Mesenchymal stem cell (in vitro differentiated cells and primary cell): ENCODE measurements at regions not wholly inside any gene's neighbourhood (a gene's known extent, or its start where the extent isn't known, plus 50 kb on each side); places are given as distances from the start of the nearest gene placed in this dataset.

Source experiments
- DNase-seq: peaks from one replicate; pipeline ENCODE4 v3.0.0-alpha.2; 2013
- H2AFZ ChIP-seq: one replicate; pipeline ENCODE4 v1.6.1; 2013; ENCODE audit warnings: low read depth, mild to moderate bottlenecking, control low read depth, inconsistent platforms, low read length, moderate library complexity
- H2AK5ac ChIP-seq: 2 replicates; pipeline ENCODE4 v1.6.1; 2013; ENCODE audit warnings: low read length, moderate library complexity, mild to moderate bottlenecking, inconsistent platforms; ENCODE audit not compliant: severe bottlenecking
- H2BK120ac ChIP-seq: one replicate; pipeline ENCODE4 v1.6.1; 2013; ENCODE audit warnings: low read depth, mild to moderate bottlenecking, inconsistent platforms, low read length, moderate library complexity
- H2BK12ac ChIP-seq, 2 experiments: one replicate each; pipeline ENCODE4 v1.6.1; 2013; ENCODE audit warnings: inconsistent platforms in 2 of 2, low read length in 2 of 2, mild to moderate bottlenecking in 2 of 2, moderate library complexity in 2 of 2, control low read depth in 1 of 2
- H2BK15ac ChIP-seq: one replicate; pipeline ENCODE4 v1.6.1; 2013; ENCODE audit warnings: mild to moderate bottlenecking, low read depth, inconsistent platforms; ENCODE audit not compliant: poor library complexity, severe bottlenecking
- H2BK5ac ChIP-seq: 2 replicates; pipeline ENCODE4 v1.6.1; 2013; ENCODE audit warnings: low read depth, mild to moderate bottlenecking, low read length, control low read depth, inconsistent platforms; ENCODE audit not compliant: poor library complexity, severe bottlenecking
- H3K14ac ChIP-seq, 2 experiments: one replicate each; pipeline ENCODE4 v1.6.1; 2013; ENCODE audit warnings: inconsistent platforms in 2 of 2, low read length in 2 of 2, control low read depth in 1 of 2, mild to moderate bottlenecking in 1 of 2, moderate library complexity in 1 of 2
- H3K18ac ChIP-seq, 2 experiments: one replicate each; pipeline ENCODE4 v1.6.1; 2013; ENCODE audit warnings: inconsistent platforms in 2 of 2, low read length in 2 of 2, control low read depth in 1 of 2, low read depth in 1 of 2, mild to moderate bottlenecking in 1 of 2
- H3K23ac ChIP-seq, 2 experiments: one replicate each; pipeline ENCODE4 v1.6.1; 2013; ENCODE audit warnings: inconsistent platforms in 2 of 2, low read length in 2 of 2, mild to moderate bottlenecking in 2 of 2, moderate library complexity in 2 of 2, control low read depth in 1 of 2
- H3K27ac ChIP-seq: 2 replicates; pipeline ENCODE4 v1.5.1; 2013; ENCODE audit warnings: mild to moderate bottlenecking, moderate library complexity, low read length, control low read depth, inconsistent platforms; ENCODE audit not compliant: poor library complexity, severe bottlenecking
- H3K27me3 ChIP-seq, 2 experiments: 2 replicates each; pipeline versions ENCODE4 v1.6.1 to v1.7.0; 2013; ENCODE audit warnings: low read length in 2 of 2, mild to moderate bottlenecking in 2 of 2, moderate library complexity in 2 of 2, control low read depth in 1 of 2, inconsistent platforms in 1 of 2; ENCODE audit not compliant: control insufficient read depth in 1 of 2, insufficient read depth in 1 of 2
- H3K36me3 ChIP-seq, 2 experiments: 2 replicates each; pipeline versions ENCODE4 v1.6.1 to v1.7.0; 2013; ENCODE audit warnings: low read length in 2 of 2, control low read depth in 1 of 2, inconsistent platforms in 1 of 2, low read depth in 1 of 2, mild to moderate bottlenecking in 1 of 2; ENCODE audit not compliant: insufficient read depth in 2 of 2, control insufficient read depth in 1 of 2
- H3K4ac ChIP-seq, 2 experiments: one replicate each; pipeline ENCODE4 v1.6.1; 2013; ENCODE audit warnings: inconsistent platforms in 2 of 2, low read length in 2 of 2, mild to moderate bottlenecking in 2 of 2, moderate library complexity in 2 of 2, control low read depth in 1 of 2, low read depth in 1 of 2
- H3K4me1 ChIP-seq: 2 replicates; pipeline ENCODE4 v1.6.1; 2013; ENCODE audit warnings: low read depth, low read length, control low read depth; ENCODE audit not compliant: control insufficient read depth, insufficient read depth
- H3K4me2 ChIP-seq: 2 replicates; pipeline ENCODE4 v1.6.1; 2013; ENCODE audit warnings: low read length, mild to moderate bottlenecking, inconsistent platforms; ENCODE audit not compliant: poor library complexity, severe bottlenecking
- H3K4me3 ChIP-seq, 2 experiments: 2 replicates each; pipeline versions ENCODE4 v1.5.1 to v1.7.0; 2013; ENCODE audit warnings: low read length in 2 of 2, mild to moderate bottlenecking in 2 of 2, control low read depth in 1 of 2, low read depth in 1 of 2; ENCODE audit not compliant: insufficient read depth in 1 of 2
- H3K79me1 ChIP-seq: replicated peaks from 2 replicates; pipeline ENCODE4 v1.6.1; 2013; ENCODE audit warnings: mild to moderate bottlenecking, control low read depth, low read length, inconsistent platforms; ENCODE audit not compliant: poor library complexity, severe bottlenecking
- H3K9ac ChIP-seq: 2 replicates; pipeline ENCODE4 v1.7.0; 2013; ENCODE audit warnings: mild to moderate bottlenecking, low read length, moderate library complexity
- H3K9me3 ChIP-seq: 2 replicates; pipeline ENCODE4 v1.7.0; 2013; ENCODE audit warnings: mild to moderate bottlenecking, low read length; ENCODE audit not compliant: control insufficient read depth
- H4K8ac ChIP-seq: one replicate; pipeline ENCODE4 v1.6.1; 2013; ENCODE audit warnings: inconsistent platforms, mild to moderate bottlenecking, low read length, moderate library complexity
- H4K91ac ChIP-seq: one replicate; pipeline ENCODE4 v1.6.1; 2013; ENCODE audit warnings: mild to moderate bottlenecking, low read length, inconsistent platforms
- WGBS: methylation state at CpG from one replicate; pipeline ENCODE4 v1.1.7; 2013; ENCODE audit warnings: mixed read lengths; 5-methylcytosine and 5-hydroxymethylcytosine counted together

GRCh38 chr6:167684276-167685104 lies 142.2 kb upstream of the AFDN start:
- Histone ChIP-seq H2BK12ac (peak overlapping the region; percentile 61 to 82), H3K79me1 (no peaks in the 10 kb centered on the region), H3K4me3 (no peak overlapping the region), H3K4ac (no peak overlapping the region), H3K18ac (peak overlapping the region in 1 of 2 experiments; percentile 67), H3K27ac (no peak overlapping the region), H3K36me3 (no peaks in the 10 kb centered on the region), H3K14ac (no peak overlapping the region), H3K9ac (no peak overlapping the region), H2AK5ac (no peak overlapping the region), H3K23ac (no peak overlapping the region), H3K4me2 (no peak overlapping the region), H4K91ac (peak overlapping the region; percentile 58), H2AFZ (no peak overlapping the region), H2BK15ac (no peak overlapping the region), H3K4me1 (peaks cover 10% of the 10 kb centered on the region), H3K27me3 (peaks cover 20 to 29% of the 10 kb centered on the region in 2 experiments), H3K9me3 (no peaks in the 10 kb centered on the region), H4K8ac (peak overlapping the region; percentile 39), H2BK5ac (no peak overlapping the region), H2BK120ac (peak overlapping the region; percentile 42)
- 91% methylated on average over 13 of the region's 14 CpGs for WGBS
- DNase-seq, result no peak

GRCh38 chr6:167685654-167686053 lies 141.1 kb upstream of the AFDN start:
- WGBS, result 85% methylated on average over 10 of the region's 10 CpGs
- H3K27ac ChIP-seq, result no peak overlapping the region

GRCh38 chr6:167686204-167686893 lies 140.4 kb upstream of the AFDN start:
- Histone ChIP-seq H4K8ac (no peak overlapping the region), H3K14ac (no peak overlapping the region), H3K4ac (no peak overlapping the region), H3K9ac (no peak overlapping the region), H2AFZ (no peak overlapping the region), H3K36me3 (no peaks in the 10 kb centered on the region), H2BK12ac (no peak overlapping the region), H3K27ac (no peak overlapping the region), H2BK15ac (no peak overlapping the region), H4K91ac (no peak overlapping the region), H3K4me1 (peaks cover 9% of the 10 kb centered on the region), H2AK5ac (no peak overlapping the region), H3K79me1 (no peaks in the 10 kb centered on the region), H2BK5ac (no peak overlapping the region), H3K27me3 (peaks cover 12 to 15% of the 10 kb centered on the region in 2 experiments), H3K4me3 (no peak overlapping the region), H3K18ac (peak overlapping the region in 1 of 2 experiments; percentile 46), H3K23ac (no peak overlapping the region), H2BK120ac (no peak overlapping the region), H3K4me2 (no peak overlapping the region), H3K9me3 (no peaks in the 10 kb centered on the region)
- DNase-seq, result no peak
- WGBS, result 82% methylated on average over 7 of the region's 7 CpGs

More at GRCh38 chr6:167685654-167686053, 141.1 kb upstream of the AFDN start:
- H3K14ac ChIP-seq, result no peak overlapping the region
- H3K36me3 ChIP-seq, result no peaks in the 10 kb centered on the region
- peak overlapping the region; percentile 66 for H4K8ac ChIP-seq
- no peak overlapping the region for H3K4me3 ChIP-seq
- H3K23ac ChIP-seq, result no peak overlapping the region
- H2BK120ac ChIP-seq, result no peak overlapping the region
- no peak overlapping the region for H2BK5ac ChIP-seq
- no peak overlapping the region for H3K4me2 ChIP-seq
- no peaks in the 10 kb centered on the region for H3K79me1 ChIP-seq
- H4K91ac ChIP-seq, result no peak overlapping the region
- no peak overlapping the region for H2AFZ ChIP-seq
- peaks cover 9% of the 10 kb centered on the region for H3K4me1 ChIP-seq
- no peak overlapping the region for H2AK5ac ChIP-seq
- DNase-seq, result no peak
- no peak overlapping the region for H2BK15ac ChIP-seq
- H3K27me3 ChIP-seq, result peaks cover 12 to 21% of the 10 kb centered on the region in 2 experiments
- no peak overlapping the region for H3K9ac ChIP-seq
- H2BK12ac ChIP-seq, result peak overlapping the region in 1 of 2 experiments; percentile 51
- no peaks in the 10 kb centered on the region for H3K9me3 ChIP-seq
- no peak overlapping the region for H3K4ac ChIP-seq
- no peak overlapping the region for H3K18ac ChIP-seq

GRCh38 chr6:167687116-167687725 lies 139.5 kb upstream of the AFDN start:
- no peak overlapping the region for H3K9ac ChIP-seq
- H3K18ac ChIP-seq, result no peak overlapping the region
- no peak overlapping the region for H2BK15ac ChIP-seq
- WGBS, result 85% methylated on average over 18 of the region's 18 CpGs
- no peak overlapping the region for H2BK120ac ChIP-seq
- H3K4me2 ChIP-seq, result no peak overlapping the region
- DNase-seq, result no peak
- H3K4me3 ChIP-seq, result no peak overlapping the region
- peak overlapping the region; percentile 27 for H4K8ac ChIP-seq
- no peak overlapping the region for H3K23ac ChIP-seq
- H2BK12ac ChIP-seq, result no peak overlapping the region
- no peak overlapping the region for H3K4ac ChIP-seq
- no peak overlapping the region for H2AK5ac ChIP-seq
- H3K4me1 ChIP-seq, result peaks cover 9% of the 10 kb centered on the region
- H3K79me1 ChIP-seq, result no peaks in the 10 kb centered on the region
- H3K27me3 ChIP-seq, result peaks cover 12 to 15% of the 10 kb centered on the region in 2 experiments
- H4K91ac ChIP-seq, result peak overlapping the region; percentile 2
- H2AFZ ChIP-seq, result no peak overlapping the region
- no peaks in the 10 kb centered on the region for H3K36me3 ChIP-seq
- no peak overlapping the region for H3K27ac ChIP-seq
- H3K14ac ChIP-seq, result no peak overlapping the region
- no peak overlapping the region for H2BK5ac ChIP-seq
- no peaks in the 10 kb centered on the region for H3K9me3 ChIP-seq
